AG09309 (cell line): ENCODE measurements at regions not wholly inside any gene's neighbourhood (a gene's known extent, or its start where the extent isn't known, plus 50 kb on each side); places are given as distances from the start of the nearest gene placed in this dataset.

Experiments used
- DNase-seq: peaks from one replicate; pipeline ENCODE4 v3.0.0-alpha.2; 2010; ENCODE audit warnings: low read depth
- H3K4me3 ChIP-seq: 2 replicates; pipeline ENCODE4 v1.5.1; 2011; ENCODE audit warnings: mild to moderate bottlenecking, low read depth, low read length, moderate library complexity; ENCODE audit not compliant: control insufficient read depth
- TF ChIP-seq, protein P1 (sequence below): IDR thresholded peaks from 2 replicates; pipeline ENCODE4 v1.5.1; 2011; ENCODE audit warnings: mild to moderate bottlenecking, low read depth, low read length, inconsistent platforms; ENCODE audit not compliant: insufficient read depth, control insufficient read depth; ENCODE audit errors: missing control alignments

DNA sequence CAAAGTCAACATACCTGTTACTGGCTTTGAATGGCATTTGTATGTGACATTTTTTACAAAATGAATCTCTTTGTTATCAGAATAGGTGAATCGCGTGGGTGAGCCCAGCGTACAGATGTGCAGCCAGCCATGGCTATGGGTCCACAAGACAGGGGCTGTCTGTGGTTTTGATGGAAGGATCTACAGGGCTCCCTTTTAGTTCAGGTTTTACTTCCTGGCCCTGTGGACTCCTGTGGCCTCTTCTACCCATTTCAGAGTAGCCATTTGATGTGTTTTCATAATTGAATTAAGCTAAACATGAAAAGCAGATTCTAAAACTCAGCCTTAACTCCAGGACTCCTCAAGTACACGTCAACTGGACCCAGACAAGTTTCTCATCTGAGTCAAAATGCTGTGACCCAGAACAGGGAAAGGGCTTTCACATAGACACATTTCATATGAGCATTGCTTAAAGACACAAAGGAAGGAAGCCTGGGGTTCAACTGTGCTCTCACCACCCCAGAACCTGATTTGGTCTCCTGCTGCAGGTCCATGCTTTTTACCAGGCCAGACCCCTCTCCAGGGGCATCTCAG lies 105.3 kb upstream of the NAA20 start:
- no peak overlapping the region for H3K4me3 ChIP-seq
- TF ChIP-seq, protein P1, sequence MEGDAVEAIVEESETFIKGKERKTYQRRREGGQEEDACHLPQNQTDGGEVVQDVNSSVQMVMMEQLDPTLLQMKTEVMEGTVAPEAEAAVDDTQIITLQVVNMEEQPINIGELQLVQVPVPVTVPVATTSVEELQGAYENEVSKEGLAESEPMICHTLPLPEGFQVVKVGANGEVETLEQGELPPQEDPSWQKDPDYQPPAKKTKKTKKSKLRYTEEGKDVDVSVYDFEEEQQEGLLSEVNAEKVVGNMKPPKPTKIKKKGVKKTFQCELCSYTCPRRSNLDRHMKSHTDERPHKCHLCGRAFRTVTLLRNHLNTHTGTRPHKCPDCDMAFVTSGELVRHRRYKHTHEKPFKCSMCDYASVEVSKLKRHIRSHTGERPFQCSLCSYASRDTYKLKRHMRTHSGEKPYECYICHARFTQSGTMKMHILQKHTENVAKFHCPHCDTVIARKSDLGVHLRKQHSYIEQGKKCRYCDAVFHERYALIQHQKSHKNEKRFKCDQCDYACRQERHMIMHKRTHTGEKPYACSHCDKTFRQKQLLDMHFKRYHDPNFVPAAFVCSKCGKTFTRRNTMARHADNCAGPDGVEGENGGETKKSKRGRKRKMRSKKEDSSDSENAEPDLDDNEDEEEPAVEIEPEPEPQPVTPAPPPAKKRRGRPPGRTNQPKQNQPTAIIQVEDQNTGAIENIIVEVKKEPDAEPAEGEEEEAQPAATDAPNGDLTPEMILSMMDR: no peak
- no peak for DNase-seq

DNA sequence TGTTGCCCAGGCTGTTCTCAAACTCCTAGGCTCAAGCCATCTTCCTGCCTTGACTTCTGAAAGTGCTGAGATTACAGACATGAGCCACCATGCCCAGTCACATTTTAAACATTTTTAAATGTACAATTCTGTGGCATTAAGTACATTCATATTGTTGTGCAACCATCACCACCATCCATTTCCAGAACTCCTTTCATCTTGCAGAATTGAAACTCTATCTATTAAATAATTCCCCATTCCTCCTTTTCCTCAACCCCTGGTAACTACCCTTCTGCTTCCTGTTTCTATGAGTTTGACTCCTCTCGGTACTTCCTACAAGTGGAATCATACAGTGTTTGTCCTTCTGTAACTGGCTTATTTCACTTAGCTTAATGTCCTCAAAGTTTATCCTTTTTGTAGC lies 103.8 kb upstream of the NAA20 start:
- TF ChIP-seq, protein P1: no peak
- no peak overlapping the region for H3K4me3 ChIP-seq
- DNase-seq: no peak

DNA sequence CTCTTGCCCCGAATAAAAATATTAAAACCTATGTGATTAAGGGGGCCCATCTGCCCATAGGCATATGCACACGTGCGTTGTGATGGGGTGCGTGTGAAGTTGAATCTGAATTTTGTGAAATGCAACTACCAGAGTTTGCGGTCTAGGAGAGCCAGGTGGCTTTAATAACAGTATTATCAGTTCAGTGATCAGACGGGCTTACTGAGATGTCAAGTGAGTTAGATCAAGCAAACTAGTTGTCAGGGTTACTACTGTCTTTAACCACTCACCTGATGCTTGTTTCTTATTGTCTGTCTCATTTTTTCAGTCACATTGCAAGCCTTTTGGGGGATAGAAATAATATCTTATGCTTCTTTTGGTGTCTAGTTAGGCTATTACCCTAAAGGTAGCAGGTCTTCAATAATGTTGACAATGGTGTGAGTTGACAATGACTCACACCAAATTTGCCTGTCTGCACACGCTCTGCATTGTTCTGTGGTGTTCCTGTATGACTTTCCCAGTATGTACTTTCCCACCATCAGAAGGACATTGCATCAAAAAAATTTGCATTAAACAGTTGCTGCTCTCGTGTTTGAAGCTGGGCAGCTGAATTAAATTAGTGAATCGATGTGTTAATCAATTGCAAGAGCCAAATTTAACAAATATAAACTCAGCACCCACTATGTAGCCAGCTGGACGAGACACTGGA lies 103.1 kb upstream of the NAA20 start:
- H3K4me3 ChIP-seq: no peak overlapping the region
- TF ChIP-seq, protein P1: no peak

DNA sequence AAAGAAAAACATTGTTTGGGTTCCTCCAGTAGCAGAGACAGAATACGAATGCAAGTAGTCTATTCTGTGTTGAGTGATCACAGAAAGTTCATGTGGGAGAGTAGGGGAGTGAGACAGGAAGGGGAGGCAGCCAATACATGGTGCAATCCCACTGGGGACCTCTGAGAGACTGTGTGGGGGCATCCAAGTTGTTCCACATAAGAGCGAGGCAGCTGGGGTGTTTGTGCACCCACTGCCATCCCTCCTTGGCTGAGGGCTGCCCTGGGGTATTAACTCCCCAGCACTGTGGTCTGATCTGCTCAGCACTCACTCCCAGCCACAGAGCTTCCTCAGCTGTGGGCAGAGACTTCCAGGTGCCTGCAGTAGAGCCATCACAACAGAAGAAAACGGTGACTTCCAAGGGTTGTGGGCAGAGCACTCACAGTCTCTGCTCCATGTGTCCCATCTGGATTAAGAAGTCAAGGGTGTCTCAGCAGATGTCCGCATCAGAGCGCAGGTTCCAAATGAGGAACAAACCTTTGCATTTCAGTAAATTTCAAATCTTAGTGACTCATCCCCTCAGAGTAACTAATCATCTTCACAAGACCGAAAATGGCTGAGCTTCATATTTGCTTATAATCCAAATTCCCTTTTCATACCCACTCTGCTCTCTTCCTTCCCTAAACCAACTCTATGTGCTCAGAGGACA lies 101.9 kb upstream of the NAA20 start:
- H3K4me3 ChIP-seq: no peak overlapping the region
- TF ChIP-seq, protein P1: no peak
- DNase-seq: no peak

More for the DNA sequence above, 103.1 kb upstream of the NAA20 start:
- DNase-seq: no peak

DNA sequence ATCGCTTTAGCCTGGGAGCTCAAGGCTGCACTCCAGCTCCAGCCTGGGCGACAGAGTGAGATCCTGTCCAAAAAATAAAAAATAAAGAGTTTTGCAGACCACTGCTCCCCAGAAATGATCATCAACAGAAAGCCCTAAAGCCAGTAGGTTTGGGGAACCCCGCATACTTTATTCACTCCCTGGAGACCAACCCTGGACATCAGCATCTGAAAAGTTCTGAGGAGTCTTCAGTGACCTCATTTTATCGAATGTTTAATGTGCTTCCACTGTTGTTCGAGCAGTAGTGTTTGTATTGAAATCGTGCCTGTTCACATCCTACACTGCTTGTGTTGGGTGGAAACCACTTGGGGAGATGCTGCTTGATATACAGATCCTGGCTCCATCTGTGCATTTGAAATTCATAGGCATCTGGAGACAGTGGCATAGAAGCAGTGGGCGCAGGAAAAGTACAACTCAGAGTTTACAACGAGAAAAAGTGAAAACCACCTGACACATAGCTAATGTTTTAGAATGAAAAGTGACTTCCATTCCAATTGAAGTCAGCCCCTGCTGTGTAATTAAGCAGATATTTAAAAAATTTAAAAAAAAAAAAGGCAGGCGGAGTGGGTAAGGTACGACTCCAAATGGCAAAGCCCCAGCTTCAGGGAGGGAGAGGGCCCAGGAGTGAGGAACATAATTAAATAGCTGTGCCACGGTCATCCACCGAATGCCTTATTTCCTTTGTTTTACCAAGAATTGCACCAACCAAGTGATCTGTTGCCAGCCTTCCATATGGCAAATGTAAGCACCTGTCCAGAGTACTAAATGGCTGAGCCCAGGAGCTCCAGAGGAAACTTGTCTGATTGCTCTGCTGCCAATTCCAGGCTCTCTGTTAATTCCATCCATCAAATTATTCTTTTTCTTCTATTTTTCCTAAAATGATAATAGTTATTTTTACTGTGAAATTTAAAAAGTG lies 100.4 kb upstream of the NAA20 start:
- no peak overlapping the region for H3K4me3 ChIP-seq
- no peak for DNase-seq
- TF ChIP-seq, protein P1: no peak

DNA sequence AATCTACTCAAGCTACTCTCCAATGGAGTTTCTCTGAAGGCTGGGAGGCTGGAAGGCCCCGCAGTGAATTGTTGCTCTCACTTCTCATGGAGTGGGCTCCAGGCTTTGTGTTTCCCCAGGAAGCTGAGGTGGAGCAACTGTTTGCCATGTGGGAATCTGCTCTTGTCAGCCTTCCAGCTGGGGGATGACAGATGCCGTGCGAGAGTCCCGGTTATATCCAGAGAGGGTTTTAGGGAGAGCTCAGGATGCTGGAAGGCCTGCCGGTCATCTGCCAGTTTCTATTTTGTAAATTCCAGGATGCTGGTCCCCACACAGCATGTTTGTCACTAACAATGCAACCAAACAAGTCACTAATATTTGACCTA lies 98.2 kb upstream of the NAA20 start:
- TF ChIP-seq, protein P1: no peak
- no peak for DNase-seq

More for the DNA sequence above, 98.2 kb upstream of the NAA20 start:
- no peak overlapping the region for H3K4me3 ChIP-seq
